Stimulated activated CD4-positive, alpha-beta T cell treated with anti-CD3 and anti-CD28 coated beads, Interleukin-1b, Interleukin-23, amount 100 ng/mL, for 4 hours (primary cell): ENCODE measurements at regions not wholly inside any gene's neighbourhood (a gene's known extent, or its start where the extent isn't known, plus 50 kb on each side); places are given as distances from the start of the nearest gene placed in this dataset.
A peak's percentile ranks its signal among the peaks of the same experiment; 100 is the strongest.

Experiments
- DNase-seq, 2 donors: peaks; one replicate each; pipeline ENCODE4 v3.0.0-alpha.2; 2020; ENCODE audit warnings: low read depth in 2 of 2

DNA sequence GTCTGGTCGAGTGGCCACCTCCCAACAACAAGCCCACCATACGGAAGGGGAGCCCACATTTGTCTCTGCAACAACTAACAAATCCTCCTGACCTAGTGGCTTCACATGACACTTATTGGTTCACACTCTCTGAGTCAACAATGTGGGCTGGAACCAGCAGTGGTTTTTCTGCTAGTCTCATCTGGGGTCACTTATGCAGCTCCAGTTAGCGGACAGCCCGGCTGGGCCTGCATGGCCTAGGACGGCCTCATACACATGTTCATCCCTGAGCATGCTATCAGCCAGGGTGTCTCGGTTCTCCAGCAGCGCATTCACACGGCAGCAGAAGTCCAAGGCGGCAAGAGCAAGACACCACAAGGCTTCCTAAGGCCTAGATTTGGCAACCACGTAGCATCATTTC lies 281.7 kb downstream of the XXYLT1 start:
- DNase-seq: no peak

DNA sequence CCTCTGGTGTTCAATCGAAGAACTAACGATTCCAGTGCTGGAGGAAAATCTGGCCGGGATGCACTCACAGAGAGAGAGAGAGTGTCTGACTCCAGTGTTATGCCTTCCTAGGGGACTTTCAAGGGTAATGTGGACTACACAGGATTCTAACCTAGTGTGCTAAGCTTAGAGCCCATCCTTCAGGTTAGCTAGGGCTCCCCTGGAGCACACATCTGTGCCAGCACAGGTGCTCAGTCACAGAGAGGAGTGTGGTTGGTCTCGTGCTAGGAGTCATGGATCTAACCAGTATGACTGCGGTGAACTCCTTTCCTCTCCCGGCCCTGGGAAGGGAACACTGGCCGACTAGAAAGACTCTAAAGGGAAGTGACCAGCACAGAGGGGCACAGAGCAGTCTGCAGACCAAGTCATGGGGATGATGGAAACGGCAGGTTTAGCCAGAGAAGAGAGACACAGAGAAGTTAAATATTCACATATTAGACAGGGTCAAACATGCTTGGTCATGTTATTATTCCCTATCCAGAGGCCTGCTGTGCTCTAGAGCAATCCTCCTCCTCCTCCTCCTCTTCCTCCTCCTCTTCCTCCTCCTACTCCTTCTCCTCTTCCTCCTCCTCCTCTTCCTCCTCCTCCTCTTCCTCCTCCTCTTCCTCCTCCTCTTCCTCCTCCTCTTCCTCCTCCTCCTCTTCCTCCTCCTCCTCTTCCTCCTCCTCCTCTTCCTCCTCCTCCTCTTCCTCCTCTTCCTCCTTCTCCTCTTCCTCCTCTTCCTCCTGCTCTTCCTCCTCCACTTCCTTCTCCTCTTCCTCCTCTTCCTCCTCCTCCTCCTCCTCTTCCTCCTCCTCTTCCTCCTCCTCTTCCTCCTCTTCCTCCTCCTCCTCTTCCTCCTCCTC lies 280.3 kb downstream of the XXYLT1 start:
- no peak for DNase-seq

DNA sequence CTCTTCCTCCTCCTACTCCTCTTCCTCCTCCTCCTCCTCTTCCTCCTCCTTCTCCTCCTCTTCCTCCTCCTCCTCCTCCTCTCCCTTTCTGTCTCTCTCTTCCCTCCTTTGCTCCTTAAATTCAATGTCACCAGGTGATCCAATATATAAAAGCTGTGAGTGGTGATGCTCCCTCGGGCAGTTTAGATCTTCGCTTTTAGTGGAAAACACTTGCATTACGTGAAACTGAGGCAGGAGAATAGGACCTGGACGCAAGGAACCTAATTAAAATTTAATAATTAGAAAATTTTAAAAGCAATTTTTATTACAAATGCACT lies 279.7 kb downstream of the XXYLT1 start:
- DNase-seq: no peak

DNA sequence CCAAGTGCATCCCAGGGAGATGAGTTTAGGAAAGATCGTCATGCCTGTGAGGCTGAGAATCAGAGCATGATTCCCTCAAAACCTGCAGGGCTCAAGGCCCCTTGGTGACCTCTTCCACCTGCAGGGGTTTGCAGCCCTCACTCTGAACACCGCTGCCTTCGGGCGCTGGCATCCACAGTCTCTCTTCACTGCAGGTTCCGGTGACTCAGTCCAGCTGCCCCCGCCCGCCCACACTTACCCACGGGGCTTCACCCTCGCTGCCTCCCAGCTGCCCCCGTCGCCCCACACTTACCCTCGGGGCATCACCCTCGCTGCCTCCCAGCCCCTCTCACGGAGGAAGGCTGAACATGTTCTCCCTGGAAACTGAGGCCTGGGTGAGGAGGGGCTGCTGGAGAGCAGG lies 277.1 kb downstream of the XXYLT1 start:
- no peak for DNase-seq

DNA sequence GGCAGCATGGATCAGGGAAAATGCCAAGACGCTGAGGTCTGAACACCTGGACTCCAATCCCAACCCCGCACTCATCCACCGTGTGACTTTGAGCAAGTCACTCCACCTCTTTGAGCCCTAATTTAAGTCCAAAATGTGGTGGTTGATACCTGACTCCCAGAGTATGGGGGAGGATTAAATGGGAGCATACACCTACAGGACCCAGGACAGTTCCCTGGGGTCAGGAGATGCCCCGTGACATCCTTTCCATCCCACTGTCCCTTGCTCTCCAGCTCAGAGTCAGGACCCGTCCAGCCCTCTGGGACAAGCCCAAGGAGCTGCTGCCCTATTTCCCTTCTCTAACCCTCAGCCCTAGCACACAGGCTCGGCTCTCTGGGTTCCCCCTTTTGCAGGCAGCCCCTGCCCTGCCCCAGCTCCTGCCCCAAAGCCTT lies 276.4 kb downstream of the XXYLT1 start:
- DNase-seq: no peak

DNA sequence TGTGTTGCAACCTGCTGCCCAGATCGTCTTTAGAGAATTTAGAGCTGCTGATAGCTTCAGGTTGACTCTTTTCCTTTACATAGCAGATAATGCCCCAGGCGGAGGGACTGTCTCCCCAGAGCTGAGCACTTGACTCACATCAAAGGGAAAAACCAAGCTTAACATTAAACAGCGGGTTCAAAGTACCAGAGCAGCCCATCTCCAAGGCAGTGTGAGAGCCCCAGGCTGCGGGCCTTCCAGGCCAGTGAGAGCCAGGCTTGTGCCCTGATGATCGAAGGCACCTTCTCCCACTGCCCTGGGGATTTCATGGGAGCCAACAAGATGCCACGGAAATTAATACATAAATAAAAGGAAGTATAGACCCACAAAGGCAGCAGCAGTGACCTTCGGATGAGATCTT lies 275.6 kb downstream of the XXYLT1 start:
- no peak for DNase-seq

DNA sequence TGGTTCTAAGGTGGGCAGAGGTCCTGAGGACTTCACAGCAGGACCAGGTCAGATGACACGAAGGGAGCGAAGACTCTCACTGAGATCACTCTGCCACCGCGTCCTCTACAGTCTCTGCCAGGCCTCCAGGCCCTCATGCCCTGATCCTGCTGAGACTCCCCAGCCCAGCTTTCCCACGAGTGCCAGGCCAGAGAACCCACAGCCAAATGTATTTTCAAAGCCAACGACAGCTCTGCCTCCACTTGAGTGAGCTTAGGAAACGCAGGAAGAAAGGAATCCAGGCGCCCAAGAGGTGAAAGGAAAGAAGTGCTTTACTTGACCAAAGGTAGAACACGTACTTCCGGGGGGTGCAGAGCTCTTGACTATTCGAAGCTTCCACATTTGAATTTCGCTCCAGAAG lies 275.0 kb downstream of the XXYLT1 start:
- DNase-seq: no peak

DNA sequence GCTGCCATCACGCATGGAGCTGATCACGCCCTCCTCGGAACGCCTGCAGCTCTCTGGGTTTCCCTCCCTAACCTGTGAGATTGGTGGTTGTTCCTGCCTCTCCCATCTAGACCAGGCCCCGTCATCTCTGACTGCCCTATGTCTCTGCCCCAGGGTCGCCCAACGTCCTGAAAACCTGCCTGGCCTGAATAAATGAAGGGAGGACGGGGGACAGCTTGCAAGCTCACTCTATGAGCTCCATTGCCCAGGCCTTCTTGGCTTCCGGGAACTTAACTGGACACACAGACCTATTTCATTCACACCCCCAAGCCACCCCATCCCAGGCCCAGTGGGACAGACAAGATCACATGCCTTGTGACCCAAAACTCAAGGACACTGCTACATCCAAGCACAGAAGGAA lies 274.2 kb downstream of the XXYLT1 start:
- DNase-seq: no peak

DNA sequence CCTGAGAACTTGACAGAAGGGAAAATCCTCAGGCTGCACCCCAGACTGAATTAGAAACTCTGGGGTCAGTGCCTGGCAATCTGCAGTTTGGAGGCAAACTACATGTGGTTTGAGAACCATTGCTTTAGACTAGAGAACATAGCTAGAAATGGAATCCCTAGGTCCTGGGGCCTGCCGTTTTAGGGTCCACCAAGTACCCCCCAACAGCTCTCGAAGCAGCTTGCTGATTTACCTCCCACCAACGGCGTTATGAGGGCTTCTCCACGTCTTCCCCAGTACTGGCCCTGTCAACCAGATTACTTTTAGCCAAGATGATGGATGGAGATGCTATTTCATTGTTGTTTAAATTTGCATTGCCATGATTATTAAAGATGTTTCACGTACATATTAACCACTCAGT lies 272.5 kb downstream of the XXYLT1 start:
- DNase-seq: no peak

DNA sequence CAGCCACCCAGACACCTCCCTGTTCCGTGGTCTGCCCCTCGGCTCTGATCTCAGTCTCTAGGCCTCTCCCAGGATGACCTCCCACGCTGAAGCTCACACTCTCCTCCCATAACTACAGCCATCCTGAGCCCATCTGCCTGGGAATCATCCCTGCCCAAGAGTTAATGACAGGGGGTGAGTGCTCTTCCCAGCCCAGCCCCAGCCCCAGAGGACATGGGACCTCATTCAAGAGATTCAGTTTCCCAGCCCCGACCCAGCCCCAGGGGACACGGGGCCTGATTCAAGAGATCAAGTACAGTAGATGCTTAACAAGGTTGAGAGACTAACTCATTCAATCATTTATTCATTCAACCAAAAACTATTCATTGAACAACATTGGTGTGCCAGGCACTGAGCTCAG lies 272.0 kb downstream of the XXYLT1 start:
- DNase-seq: no peak

DNA sequence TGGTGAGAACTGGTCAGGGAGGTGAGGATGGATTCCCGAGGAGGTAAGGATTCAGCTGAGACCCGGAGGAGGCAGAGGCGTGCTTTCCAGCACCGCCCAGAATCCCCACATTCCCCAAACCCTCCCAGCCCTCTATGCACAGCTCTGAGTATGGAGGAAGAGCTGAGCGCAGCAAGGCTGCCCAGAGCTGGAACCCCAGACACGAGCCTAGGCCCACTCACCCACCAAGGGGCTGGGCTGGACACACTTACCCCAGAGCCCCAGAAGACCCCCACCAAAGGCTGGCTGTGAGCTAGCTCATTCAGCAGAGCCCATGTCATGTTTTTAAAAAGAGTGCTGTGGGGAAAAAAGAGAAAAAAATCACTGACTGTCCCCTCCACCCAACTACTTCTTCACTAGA lies 271.5 kb downstream of the XXYLT1 start:
- DNase-seq: no peak

DNA sequence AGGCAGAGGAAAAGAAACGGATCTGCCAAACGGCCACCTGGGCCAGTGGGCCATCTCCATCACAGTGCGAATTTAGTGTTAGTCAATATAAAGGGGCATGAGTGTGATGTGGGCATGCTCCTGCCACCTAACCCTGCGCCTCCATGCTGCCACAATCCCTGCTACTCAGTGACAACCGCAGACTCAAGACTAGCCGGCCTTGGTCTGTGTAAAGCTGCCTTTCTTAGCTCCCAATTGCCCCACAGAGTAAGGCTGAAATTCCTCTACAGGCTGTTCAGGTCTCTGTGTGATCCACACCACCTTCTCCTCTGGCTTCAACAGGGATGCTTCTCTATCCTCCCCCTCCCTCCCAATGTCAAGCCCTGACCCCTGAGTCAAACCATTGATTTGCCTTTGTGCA lies 269.7 kb downstream of the XXYLT1 start:
- no peak for DNase-seq

DNA sequence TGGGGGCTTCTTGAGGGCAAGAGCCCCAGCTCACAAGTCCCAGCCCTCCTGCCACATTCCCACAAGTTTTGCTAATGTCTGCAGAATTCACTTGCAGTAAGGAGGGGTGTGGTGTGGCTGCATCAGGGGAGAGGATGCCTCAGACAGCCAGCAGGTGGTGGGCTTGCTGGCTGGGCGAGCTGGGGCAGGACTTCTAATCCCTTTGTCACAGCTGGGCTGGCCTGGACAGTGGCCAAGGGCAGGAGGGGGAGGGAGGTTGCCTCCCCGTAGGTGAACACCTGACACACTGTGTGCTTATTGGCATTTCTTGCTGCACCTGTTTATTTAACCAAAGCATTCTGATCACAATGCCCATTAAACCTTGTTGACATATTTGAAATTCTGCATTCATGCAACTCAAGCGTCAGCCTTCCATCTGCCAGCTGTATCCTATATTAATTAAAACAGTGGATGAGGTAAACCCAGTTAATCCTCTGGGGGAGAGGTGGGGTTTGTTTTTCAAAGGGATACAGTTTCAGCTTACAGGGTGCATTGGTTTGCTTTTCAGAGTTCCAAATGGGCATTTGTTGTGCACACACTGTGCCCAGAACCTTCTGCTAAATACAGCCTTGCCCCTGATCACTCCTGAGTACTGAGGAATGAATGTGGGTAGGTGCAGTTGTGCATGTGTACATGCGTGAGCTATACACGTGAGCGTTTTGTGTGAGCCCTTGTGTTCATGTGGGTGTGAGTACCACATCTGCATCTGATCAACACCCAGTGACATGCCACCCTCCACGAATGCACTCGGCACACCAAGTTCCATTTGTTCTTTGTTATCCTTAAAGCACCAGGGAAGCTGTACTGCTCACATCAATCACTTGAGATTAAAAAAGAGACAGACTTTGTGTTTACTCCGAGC lies 268.7 kb downstream of the XXYLT1 start:
- DNase-seq: peak in 1 of 2 donors; percentile 2

DNA sequence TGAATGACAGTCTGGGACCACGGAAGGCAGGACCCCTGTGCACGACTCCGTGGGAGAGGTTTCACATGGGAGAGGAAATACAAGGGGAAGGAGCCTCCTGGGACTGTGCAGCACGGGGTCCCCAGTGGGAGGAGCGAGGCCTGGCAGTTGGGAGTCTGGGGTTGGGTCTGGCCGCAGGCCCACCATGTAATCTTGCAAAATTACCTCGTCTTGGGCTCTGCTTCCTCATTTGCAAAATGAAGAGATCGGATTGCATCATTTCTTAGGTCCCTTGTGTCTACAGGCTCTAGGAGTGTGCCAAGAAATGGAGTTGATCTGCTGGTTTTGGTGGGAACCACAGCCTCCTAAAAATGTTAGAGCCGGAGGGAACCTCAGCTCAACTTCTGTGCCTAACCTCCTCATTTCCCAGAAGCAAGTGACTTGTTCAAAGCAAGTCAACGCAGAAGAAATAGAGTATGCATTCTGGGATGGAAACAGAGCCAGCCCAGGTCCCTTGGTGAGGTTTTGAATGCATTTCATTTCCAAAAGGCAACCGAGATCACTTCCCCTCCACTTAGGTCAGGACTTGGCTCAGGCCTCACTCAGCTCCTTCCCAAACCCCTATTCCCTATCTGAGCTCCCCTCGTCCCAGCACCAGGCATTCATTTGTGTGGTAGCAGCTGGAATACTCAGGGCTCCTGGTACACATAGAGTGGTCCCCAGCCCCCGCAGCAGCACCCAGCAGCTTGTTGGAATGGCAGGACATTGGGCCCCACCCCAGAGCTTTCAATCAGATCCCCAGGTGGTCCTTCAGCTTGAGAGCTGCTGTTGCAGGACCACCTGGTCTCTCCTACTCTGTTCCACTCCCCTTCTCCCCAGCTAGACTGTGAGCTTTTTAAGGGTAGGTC lies 267.7 kb downstream of the XXYLT1 start:
- no peak for DNase-seq

DNA sequence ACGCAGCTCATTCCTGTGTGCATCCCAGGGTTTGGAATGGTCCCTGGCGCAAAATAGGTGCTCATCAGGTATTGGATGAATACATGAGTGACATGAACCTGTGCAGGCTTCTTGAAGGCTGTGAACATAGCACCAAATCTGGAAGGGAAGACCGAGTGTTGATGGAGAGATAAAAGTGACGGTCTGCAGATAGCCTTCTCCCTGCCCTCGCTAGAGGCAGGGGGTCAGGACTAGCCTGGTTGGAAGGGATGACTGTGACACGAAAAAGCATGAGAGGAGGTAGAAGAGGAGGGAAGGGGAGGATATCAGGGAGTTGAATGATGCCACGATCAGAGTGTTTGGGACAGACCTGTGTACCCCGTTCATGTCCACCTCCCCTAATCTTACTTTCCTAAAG lies 267.1 kb downstream of the XXYLT1 start:
- no peak for DNase-seq

DNA sequence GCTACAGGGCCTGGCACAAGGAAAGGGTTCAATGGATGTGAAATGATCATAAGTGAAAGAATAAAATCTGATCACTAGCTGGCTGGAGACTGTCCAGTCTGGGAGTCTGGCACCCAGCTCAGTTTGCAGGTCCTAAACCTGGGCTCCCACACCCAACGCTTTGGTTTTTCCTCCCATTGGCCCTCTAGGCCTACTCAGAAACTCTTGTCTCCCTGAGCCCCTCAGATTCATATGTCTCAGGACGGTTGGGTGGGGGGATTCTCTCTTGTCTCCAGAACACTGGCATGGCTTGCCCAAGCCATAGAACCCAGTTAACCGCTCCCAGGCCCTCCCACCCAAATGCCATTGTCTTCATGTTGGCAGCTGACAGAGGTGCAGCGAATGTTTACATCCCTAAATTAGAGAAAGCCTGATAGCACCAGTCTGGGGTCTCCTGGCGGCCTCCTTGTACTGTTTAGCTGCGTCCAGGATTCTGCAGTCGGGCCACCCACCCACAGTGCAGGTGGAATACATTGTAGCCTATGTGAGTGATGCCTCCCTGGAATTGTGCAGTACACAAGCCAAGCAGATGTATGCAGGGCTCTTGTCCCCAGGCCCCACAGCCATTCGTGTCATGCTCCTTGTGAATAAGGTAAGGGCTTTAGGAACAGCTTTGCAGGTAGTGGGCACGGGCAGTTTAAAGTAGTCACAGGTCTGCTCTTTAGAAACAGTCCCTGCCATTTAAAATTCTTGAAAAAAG lies 266.3 kb downstream of the XXYLT1 start:
- DNase-seq: no peak

DNA sequence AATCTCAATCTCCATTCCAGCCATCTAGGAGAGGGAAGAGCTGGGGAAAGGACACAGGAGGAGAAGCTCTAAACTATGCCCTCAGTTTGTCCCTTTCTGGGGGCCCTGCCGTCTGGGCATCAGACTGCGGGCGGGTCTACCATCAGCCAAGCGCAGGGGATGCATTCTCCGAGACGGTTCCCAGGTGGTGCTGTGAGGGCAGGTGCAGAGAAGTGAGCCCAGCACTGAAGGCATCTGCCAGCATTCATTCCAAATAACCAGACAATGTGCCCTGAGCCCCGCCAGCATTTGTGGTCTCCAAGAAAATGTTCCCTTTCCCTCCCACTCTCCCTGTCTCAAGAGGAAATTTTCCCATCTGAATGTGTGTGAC lies 265.7 kb downstream of the XXYLT1 start:
- no peak for DNase-seq

DNA sequence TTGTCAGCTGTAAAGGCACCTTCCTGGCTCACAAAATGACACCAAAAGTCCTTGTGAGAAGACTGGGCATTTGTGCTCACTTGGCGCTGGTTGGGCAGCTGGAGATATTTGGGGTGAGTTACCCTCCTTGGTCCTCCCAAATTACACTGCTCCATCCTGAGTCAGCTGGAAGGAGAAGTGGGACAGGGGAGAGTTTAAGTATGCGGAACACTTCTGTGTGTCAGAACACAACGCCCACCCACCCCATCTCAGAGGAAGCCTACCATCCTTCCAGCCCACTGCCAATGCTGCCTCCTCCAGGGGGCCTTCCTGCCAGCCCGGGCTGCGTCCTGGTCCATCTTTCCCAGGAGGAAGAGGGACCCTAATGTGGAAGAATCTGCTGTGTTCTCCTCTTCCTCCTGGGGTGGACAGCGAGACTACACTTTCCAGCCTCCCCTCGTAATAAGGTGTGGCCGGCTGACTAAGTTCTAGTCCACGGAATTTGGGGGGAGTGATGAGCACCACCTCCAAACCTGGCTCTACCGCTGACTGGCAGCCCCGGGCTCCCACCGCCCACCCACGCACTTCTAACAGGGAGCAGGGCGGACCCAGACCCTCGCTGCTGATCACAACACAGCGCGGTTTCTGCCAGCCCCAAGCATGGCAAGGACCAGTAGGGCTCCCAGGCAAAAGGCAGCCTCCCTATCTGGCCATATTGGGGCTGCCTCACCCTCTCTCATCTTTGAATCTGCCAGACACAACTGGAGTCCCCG lies 265.0 kb downstream of the XXYLT1 start:
- no peak for DNase-seq

DNA sequence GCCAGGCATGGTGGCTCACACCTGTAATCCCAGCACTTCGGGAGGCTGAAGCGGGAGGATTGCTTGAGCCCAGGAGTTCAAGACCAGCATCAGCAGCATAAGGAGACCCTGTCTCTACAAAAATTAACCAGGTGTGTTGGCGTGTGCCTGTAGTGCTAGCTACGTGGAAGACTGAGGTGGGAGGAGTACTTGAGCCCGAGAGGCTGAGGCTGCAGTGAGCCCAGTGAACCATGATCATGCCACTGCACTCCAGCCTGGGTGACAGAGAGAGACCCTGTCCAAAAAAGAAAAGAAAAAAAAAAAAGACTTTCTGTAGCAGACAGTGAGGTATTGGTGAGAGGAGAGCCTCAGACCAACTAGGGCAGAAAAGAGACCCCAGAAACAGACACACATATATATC lies 263.8 kb downstream of the XXYLT1 start:
- DNase-seq: no peak

DNA sequence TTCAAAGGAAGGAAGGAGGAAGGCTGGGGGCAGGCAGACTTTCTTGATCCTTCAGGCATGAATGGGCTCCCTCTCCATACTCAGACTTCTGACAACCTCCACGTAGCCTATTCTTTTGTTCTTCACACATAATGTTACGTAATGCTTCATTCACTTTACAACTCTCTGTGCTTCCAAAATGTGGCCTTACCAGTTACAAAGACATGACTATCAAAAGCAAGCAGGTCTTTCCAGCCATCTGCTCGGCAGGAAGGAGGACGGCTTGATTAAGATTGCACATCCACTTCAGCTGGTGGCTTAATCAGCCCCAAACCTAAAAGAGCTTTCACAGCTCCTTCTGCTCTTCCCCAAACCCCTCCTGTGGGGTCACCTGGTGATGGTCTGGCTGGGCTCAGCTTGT lies 263.2 kb downstream of the XXYLT1 start:
- DNase-seq: no peak

DNA sequence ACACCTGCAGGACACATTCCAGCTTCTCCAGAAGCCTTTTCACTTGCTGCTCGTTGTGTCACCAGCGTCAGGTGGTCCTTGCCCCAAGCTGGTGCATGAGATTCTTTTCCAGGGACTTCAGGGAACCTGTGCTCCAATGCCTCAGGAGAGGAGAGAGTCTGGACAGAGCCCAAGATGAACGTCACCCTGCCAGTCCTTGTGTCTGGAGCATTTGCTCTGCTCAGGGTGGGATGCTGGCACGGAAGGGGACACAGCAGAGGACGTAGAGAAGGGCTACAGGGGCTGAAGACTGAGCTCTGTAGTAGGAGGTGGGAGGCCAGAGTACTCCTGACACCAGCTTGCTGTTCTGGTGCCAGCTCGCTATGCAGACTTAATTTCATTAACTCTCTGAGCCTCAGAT lies 262.1 kb downstream of the XXYLT1 start:
- DNase-seq: no peak
